AG04450 (cell line): ENCODE measurements at regions not wholly inside any gene's neighbourhood (a gene's known extent, or its start where the extent isn't known, plus 50 kb on each side); places are given as distances from the start of the nearest gene placed in this dataset.

ENCODE experiments used
- CTCF ChIA-PET: fragments of 300-600, 350-600 bp; formaldehyde crosslinking; extraction: SDS; loops from one replicate; lab custom pipeline; 2022; ENCODE audit warnings: antibody characterized with exemption, inconsistent platforms; lab: Charles Lee
- POLR2A ChIA-PET: fragments of 350-600 bp; formaldehyde crosslinking; extraction: SDS; loops from one replicate; lab custom pipeline; 2021; ENCODE audit warnings: antibody characterized with exemption, inconsistent platforms; lab: Yijun Ruan, JAX
- DNase-seq: peaks from one replicate; pipeline ENCODE4 v3.0.0-alpha.2; 2011; ENCODE audit warnings: low read depth, low spot score
- H3K27ac ChIP-seq: one replicate; pipeline ENCODE4 v1.5.1; 2012; ENCODE audit warnings: low read depth, low read length, control low read depth
- H3K27me3 ChIP-seq: one replicate; pipeline ENCODE4 v1.6.0; 2012; ENCODE audit warnings: low read length; ENCODE audit not compliant: control insufficient read depth, insufficient read depth
- H3K4me3 ChIP-seq: 2 replicates; pipeline ENCODE4 v1.5.1; 2011; ENCODE audit warnings: mild to moderate bottlenecking, low read depth, low read length, control low read depth
- H3K9me3 ChIP-seq: 2 replicates; pipeline ENCODE4 v1.5.1; 2012; ENCODE audit warnings: low read length; ENCODE audit not compliant: control insufficient read depth, insufficient read depth
- TF ChIP-seq, protein P1 (sequence below): IDR thresholded peaks from 2 replicates; pipeline ENCODE4 v1.5.1; 2011; ENCODE audit warnings: low read depth, low read length, control low read depth, inconsistent platforms

DNA sequence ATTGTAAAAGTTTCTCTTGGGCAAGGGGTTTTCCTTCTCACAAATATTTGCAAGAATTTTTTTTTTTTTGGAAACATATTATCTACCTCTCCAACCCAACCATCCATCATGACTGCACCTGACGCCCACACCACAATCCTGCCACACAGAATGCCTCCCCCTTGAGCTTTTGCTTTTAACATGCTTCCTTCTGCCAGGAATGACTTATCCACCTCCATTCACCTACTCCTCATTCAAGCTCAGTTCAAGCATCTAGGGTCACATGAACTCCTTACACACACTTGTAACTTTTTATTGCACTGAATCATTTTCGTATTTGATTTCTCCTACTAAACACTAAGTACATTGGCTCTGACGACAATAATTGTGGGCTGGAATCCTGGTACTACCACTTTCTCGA lies 660.1 kb upstream of the AUTS2 start:
- ChIA-PET CTCF (no interaction called here), POLR2A (no interaction called here)
- no peak overlapping the region for H3K27ac ChIP-seq
- DNase-seq: no peak
- H3K9me3 ChIP-seq: peaks cover 17% of the 10 kb centered on the region
- H3K27me3 ChIP-seq: no peaks in the 10 kb centered on the region
- TF ChIP-seq, protein P1, sequence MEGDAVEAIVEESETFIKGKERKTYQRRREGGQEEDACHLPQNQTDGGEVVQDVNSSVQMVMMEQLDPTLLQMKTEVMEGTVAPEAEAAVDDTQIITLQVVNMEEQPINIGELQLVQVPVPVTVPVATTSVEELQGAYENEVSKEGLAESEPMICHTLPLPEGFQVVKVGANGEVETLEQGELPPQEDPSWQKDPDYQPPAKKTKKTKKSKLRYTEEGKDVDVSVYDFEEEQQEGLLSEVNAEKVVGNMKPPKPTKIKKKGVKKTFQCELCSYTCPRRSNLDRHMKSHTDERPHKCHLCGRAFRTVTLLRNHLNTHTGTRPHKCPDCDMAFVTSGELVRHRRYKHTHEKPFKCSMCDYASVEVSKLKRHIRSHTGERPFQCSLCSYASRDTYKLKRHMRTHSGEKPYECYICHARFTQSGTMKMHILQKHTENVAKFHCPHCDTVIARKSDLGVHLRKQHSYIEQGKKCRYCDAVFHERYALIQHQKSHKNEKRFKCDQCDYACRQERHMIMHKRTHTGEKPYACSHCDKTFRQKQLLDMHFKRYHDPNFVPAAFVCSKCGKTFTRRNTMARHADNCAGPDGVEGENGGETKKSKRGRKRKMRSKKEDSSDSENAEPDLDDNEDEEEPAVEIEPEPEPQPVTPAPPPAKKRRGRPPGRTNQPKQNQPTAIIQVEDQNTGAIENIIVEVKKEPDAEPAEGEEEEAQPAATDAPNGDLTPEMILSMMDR: no peak
- no peak overlapping the region for H3K4me3 ChIP-seq

DNA sequence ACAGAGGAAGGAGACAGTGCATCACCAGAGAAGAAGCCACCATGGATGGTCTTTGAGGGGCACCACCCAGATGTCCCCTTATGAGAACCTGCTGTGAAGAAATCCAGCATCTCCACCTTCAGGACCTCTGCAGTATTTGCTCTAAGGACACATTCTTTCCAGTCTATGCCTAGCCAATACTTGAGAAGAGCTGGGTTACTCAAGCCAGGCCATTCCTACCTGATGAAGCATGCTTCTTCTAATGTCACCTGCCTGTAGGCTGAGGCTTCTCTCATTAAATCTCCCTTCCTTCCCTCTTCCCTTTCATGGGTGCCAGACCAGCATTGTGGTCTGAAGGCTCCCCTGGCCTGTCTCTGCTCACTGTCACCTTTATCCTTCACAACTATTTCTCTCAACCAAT lies 654.5 kb upstream of the AUTS2 start:
- DNase-seq: no peak
- POLR2A ChIA-PET: no interaction called here
- peaks cover 10% of the 10 kb centered on the region for H3K9me3 ChIP-seq
- TF ChIP-seq, protein P1: no peak
- H3K4me3 ChIP-seq: no peak overlapping the region
- CTCF ChIA-PET: no interaction called here
- no peak overlapping the region for H3K27ac ChIP-seq
- no peaks in the 10 kb centered on the region for H3K27me3 ChIP-seq

DNA sequence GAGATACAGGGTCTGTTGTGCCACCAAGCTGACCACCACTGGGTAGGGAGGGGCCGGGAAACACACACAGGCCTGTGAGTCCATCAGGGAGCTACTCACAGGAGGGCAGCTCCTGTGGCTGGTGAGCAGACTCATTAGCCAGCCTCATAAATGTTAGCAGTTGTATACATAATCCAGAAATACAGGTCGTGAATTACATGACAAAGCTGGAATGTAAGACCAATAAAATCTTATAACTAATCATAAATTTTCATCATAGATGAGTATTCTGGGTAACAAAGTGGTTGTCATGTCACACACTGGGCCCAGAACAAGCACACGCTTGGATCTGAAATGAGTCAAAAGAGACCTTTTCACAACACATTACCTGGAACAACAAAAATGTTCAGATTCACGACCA lies 642.6 kb upstream of the AUTS2 start:
- ChIA-PET POLR2A (no interaction called here), CTCF (no interaction called here)

GRCh38 chr7:68958571-68958970 lies 639.7 kb upstream of the AUTS2 start:
- ChIA-PET POLR2A (no interaction called here), CTCF (no interaction called here)
- Histone ChIP-seq H3K27ac (no peak overlapping the region), H3K4me3 (no peak overlapping the region), H3K27me3 (no peaks in the 10 kb centered on the region), H3K9me3 (peaks cover 17% of the 10 kb centered on the region)
- DNase-seq: no peak
- TF ChIP-seq, protein P1: no peak

More for the DNA sequence above, 642.6 kb upstream of the AUTS2 start:
- Histone ChIP-seq H3K27ac (no peak overlapping the region), H3K27me3 (no peaks in the 10 kb centered on the region), H3K4me3 (no peak overlapping the region), H3K9me3 (peaks cover 28% of the 10 kb centered on the region)
- no peak for DNase-seq
- TF ChIP-seq, protein P1: no peak

DNA sequence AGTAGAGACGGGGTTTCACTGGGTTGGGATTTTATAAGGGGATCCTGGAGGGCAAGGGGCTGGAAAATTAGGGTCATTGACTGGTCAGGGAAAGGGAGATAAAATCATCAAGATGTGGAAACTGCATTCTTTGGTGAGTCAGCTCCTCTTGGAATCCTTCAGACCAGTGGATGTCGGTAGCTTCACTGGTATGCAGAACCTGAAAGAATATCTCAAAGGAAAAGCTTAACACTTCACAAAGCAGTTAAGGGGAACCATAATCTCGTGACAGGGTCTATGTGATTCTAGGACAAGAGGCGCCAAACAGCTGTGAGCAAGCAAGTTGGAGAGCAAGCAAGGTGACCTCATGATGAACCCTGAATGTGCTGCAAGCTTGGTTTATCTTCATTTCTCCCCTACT lies 634.7 kb upstream of the AUTS2 start:
- TF ChIP-seq, protein P1: no peak
- H3K27me3 ChIP-seq: no peaks in the 10 kb centered on the region
- POLR2A ChIA-PET: no interaction called here
- CTCF ChIA-PET: no interaction called here
- H3K9me3 ChIP-seq: peaks cover 3% of the 10 kb centered on the region
- H3K27ac ChIP-seq: no peak overlapping the region
- DNase-seq: no peak
- no peak overlapping the region for H3K4me3 ChIP-seq
